ENCODE measurements at regions not wholly inside any gene's neighbourhood (a gene's known extent, or its start where the extent isn't known, plus 50 kb on each side); places are given as distances from the start of the nearest gene placed in this dataset.

GRCh38 chr2:43136011-43136799, 90.2 kb downstream of the ZFP36L2 start:
- TF ChIP-seq EZH2phosphoT487 (IDR thresholded peaks at IDR 0.05; ENCODE audit: insufficient read depth, low read depth) (no peak), EZH2 (IDR thresholded peaks at IDR 0.05; ENCODE audit: insufficient read depth, poor library complexity, severe bottlenecking) (no peak)
- Histone ChIP-seq H3K27me3 (replicated peaks; ENCODE audit: insufficient read depth) (no peaks in the 10 kb centered on the region), H3K27ac (no peak overlapping the region), H3K4me1 (ENCODE audit: insufficient read depth) (peaks cover 3% of the 10 kb centered on the region), H3F3A (ENCODE audit: insufficient read depth) (no peaks in the 10 kb centered on the region), H3K79me2 (ENCODE audit: insufficient read depth) (no peaks in the 10 kb centered on the region), H3K4me2 (ENCODE audit: unreplicated experiment) (no peak overlapping the region), H2AFZ (no peak overlapping the region), H3K36me3 (ENCODE audit: low read depth) (no peaks in the 10 kb centered on the region), H3K9me2 (ENCODE audit: insufficient read depth) (no peaks in the 10 kb centered on the region), H3K9me3 (ENCODE audit: low read depth) (no peaks in the 10 kb centered on the region), H4K20me1 (ENCODE audit: insufficient read depth) (no peaks in the 10 kb centered on the region), H3K9ac (no peak overlapping the region), H3K4me3 (no peak overlapping the region)
- in situ Hi-C loops (cut with MboI) = no loop called here
- no peak for DNase-seq
- 81 to 87% methylated on average over 11 of the region's 11 CpGs for whole genome bisulfite sequencing, 2 experiments (ENCODE audit: low coverage in 1 of 2, low lambda C conversion rate in 2 of 2, missing lambda C conversion rate in 2 of 2)

- H3K4me3 ChIP-seq = no peak overlapping the region
- no peaks in the 10 kb centered on the region for H3K27me3 ChIP-seq (replicated peaks; ENCODE audit: insufficient read depth)
- no peaks in the 10 kb centered on the region for H3K9me2 ChIP-seq (ENCODE audit: insufficient read depth)
- in situ Hi-C loops (cut with MboI) = no loop called here
- H3K9ac ChIP-seq = no peak overlapping the region
- H2AFZ ChIP-seq = no peak overlapping the region
- H4K20me1 ChIP-seq (ENCODE audit: insufficient read depth) = no peaks in the 10 kb centered on the region
- no peak for DNase-seq
- no peak overlapping the region for H3K4me2 ChIP-seq (ENCODE audit: unreplicated experiment)
- H3F3A ChIP-seq (ENCODE audit: insufficient read depth) = no peaks in the 10 kb centered on the region
- H3K36me3 ChIP-seq (ENCODE audit: low read depth) = no peaks in the 10 kb centered on the region
- no peak for TF ChIP-seq EZH2 (IDR thresholded peaks at IDR 0.05; ENCODE audit: insufficient read depth, poor library complexity, severe bottlenecking)
- no peak for TF ChIP-seq EZH2phosphoT487 (IDR thresholded peaks at IDR 0.05; ENCODE audit: insufficient read depth, low read depth)
- no peaks in the 10 kb centered on the region for H3K9me3 ChIP-seq (ENCODE audit: low read depth)
- H3K4me1 ChIP-seq (ENCODE audit: insufficient read depth) = peaks cover 8% of the 10 kb centered on the region
- 98 to 99% methylated on average over 6 of the region's 6 CpGs for WGBS, 2 experiments (ENCODE audit: low coverage in 1 of 2, low lambda C conversion rate in 2 of 2, missing lambda C conversion rate in 2 of 2)
- no peak overlapping the region for H3K27ac ChIP-seq
- no peaks in the 10 kb centered on the region for H3K79me2 ChIP-seq (ENCODE audit: insufficient read depth)
Observed at GRCh38 chr2:43135583-43135982, 90.8 kb downstream of the ZFP36L2 start.

GRCh38 chr2:43134571-43134889, 91.9 kb downstream of the ZFP36L2 start:
- TF ChIP-seq EZH2 (IDR thresholded peaks at IDR 0.05; ENCODE audit: insufficient read depth, poor library complexity, severe bottlenecking) (no peak), EZH2phosphoT487 (IDR thresholded peaks at IDR 0.05; ENCODE audit: insufficient read depth, low read depth) (no peak)
- no peaks in the 10 kb centered on the region for H3F3A ChIP-seq (ENCODE audit: insufficient read depth)
- no peak overlapping the region for H3K4me2 ChIP-seq (ENCODE audit: unreplicated experiment)
- H3K9ac ChIP-seq = no peak overlapping the region
- no peaks in the 10 kb centered on the region for H3K9me2 ChIP-seq (ENCODE audit: insufficient read depth)
- no peaks in the 10 kb centered on the region for H3K9me3 ChIP-seq (ENCODE audit: low read depth)
- H3K4me1 ChIP-seq (ENCODE audit: insufficient read depth) = peaks cover 18% of the 10 kb centered on the region
- no peaks in the 10 kb centered on the region for H3K36me3 ChIP-seq (ENCODE audit: low read depth)
- no peaks in the 10 kb centered on the region for H3K79me2 ChIP-seq (ENCODE audit: insufficient read depth)
- WGBS, 2 experiments (ENCODE audit: low coverage in 1 of 2, low lambda C conversion rate in 2 of 2, missing lambda C conversion rate in 2 of 2) = 89 to 91% methylated on average over 4 to 9 of the region's 9 CpGs
- no peaks in the 10 kb centered on the region for H3K27me3 ChIP-seq (replicated peaks; ENCODE audit: insufficient read depth)
- in situ Hi-C loops (cut with MboI) = no loop called here
- no peak overlapping the region for H3K27ac ChIP-seq
- H2AFZ ChIP-seq = no peak overlapping the region
- no peaks in the 10 kb centered on the region for H4K20me1 ChIP-seq (ENCODE audit: insufficient read depth)
- no peak overlapping the region for H3K4me3 ChIP-seq
- DNase-seq = no peak

- no peaks in the 10 kb centered on the region for H3K36me3 ChIP-seq (ENCODE audit: low read depth)
- H3K9me3 ChIP-seq (ENCODE audit: low read depth) = no peaks in the 10 kb centered on the region
- 87 to 90% methylated on average over 21 of the region's 21 CpGs for WGBS, 2 experiments (ENCODE audit: low coverage in 1 of 2, low lambda C conversion rate in 2 of 2, missing lambda C conversion rate in 2 of 2)
- in situ Hi-C loops (cut with MboI) = no loop called here
- TF ChIP-seq EZH2 (IDR thresholded peaks at IDR 0.05; ENCODE audit: insufficient read depth, poor library complexity, severe bottlenecking) (no peak), EZH2phosphoT487 (IDR thresholded peaks at IDR 0.05; ENCODE audit: insufficient read depth, low read depth) (no peak)
- H3K27me3 ChIP-seq (replicated peaks; ENCODE audit: insufficient read depth) = no peaks in the 10 kb centered on the region
- no peak overlapping the region for H3K4me2 ChIP-seq (ENCODE audit: unreplicated experiment)
- no peaks in the 10 kb centered on the region for H3K9me2 ChIP-seq (ENCODE audit: insufficient read depth)
- no peak overlapping the region for H2AFZ ChIP-seq
- H3K4me1 ChIP-seq (ENCODE audit: insufficient read depth) = peaks cover 19% of the 10 kb centered on the region
- H3F3A ChIP-seq (ENCODE audit: insufficient read depth) = no peaks in the 10 kb centered on the region
- no peaks in the 10 kb centered on the region for H4K20me1 ChIP-seq (ENCODE audit: insufficient read depth)
- H3K9ac ChIP-seq = no peak overlapping the region
- no peaks in the 10 kb centered on the region for H3K79me2 ChIP-seq (ENCODE audit: insufficient read depth)
- DNase-seq = no peak
- H3K27ac ChIP-seq = no peak overlapping the region
- no peak overlapping the region for H3K4me3 ChIP-seq
Observed at GRCh38 chr2:43133708-43134570, 92.5 kb downstream of the ZFP36L2 start.
